Right lobe of liver (tissue), 4 donors: ENCODE measurements at regions not wholly inside any gene's neighbourhood (a gene's known extent, or its start where the extent isn't known, plus 50 kb on each side); places are given as distances from the start of the nearest gene placed in this dataset.

ENCODE experiments used
- POLR2A ChIP-seq: fragments of 450-650 bp; IDR thresholded peaks from one replicate; pipeline ENCODE4 v1.6.1; 2017; ENCODE audit warnings: antibody characterized with exemption, mild to moderate bottlenecking
- TF ChIP-seq, protein P1 (sequence below), 4 donors: fragments of 200-600 bp in 3 of 4; fragments of 450-650 bp in 1 of 4; IDR thresholded peaks; one replicate each; pipeline versions ENCODE4 v1.5.1 to v1.8.0; 2016 to 2022; ENCODE audit warnings: antibody characterized with exemption in 4 of 4, mild to moderate bottlenecking in 2 of 4
- donor health status: DM: no; HTN: no; CAD: no.
- donor health status: DM: no; HTN: no; CAD: no.
- donor health status: DM: no; HTN: yes; CAD: no.

- no peak for TF ChIP-seq POLR2A
- TF ChIP-seq, protein P1, sequence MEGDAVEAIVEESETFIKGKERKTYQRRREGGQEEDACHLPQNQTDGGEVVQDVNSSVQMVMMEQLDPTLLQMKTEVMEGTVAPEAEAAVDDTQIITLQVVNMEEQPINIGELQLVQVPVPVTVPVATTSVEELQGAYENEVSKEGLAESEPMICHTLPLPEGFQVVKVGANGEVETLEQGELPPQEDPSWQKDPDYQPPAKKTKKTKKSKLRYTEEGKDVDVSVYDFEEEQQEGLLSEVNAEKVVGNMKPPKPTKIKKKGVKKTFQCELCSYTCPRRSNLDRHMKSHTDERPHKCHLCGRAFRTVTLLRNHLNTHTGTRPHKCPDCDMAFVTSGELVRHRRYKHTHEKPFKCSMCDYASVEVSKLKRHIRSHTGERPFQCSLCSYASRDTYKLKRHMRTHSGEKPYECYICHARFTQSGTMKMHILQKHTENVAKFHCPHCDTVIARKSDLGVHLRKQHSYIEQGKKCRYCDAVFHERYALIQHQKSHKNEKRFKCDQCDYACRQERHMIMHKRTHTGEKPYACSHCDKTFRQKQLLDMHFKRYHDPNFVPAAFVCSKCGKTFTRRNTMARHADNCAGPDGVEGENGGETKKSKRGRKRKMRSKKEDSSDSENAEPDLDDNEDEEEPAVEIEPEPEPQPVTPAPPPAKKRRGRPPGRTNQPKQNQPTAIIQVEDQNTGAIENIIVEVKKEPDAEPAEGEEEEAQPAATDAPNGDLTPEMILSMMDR (IDR thresholded peaks at IDR 0.05): no peak
Measured at GRCh38 chr7:20958572-20958971, 171.9 kb upstream of the SP8 start.
